Neuron (in vitro differentiated cells): ENCODE measurements at regions not wholly inside any gene's neighbourhood (a gene's known extent, or its start where the extent isn't known, plus 50 kb on each side); places are given as distances from the start of the nearest gene placed in this dataset.
"Not testable (repeated sequence)": the region's sequence is repeated elsewhere in the genome, so short reads cannot be mapped to it uniquely, and the experiment has no call there.

Source experiments
- H2AFZ ChIP-seq: one replicate; pipeline ENCODE4 v1.6.1; 2013; ENCODE audit warnings: low read depth, mild to moderate bottlenecking, inconsistent platforms, low read length, moderate library complexity
- H3K27me3 ChIP-seq: one replicate; pipeline ENCODE4 v1.6.1; 2013; ENCODE audit warnings: low read length; ENCODE audit not compliant: insufficient read depth
- H3K36me3 ChIP-seq: one replicate; pipeline ENCODE4 v1.6.1; 2013; ENCODE audit warnings: low read length; ENCODE audit not compliant: insufficient read depth
- H3K4me1 ChIP-seq: one replicate; pipeline ENCODE4 v1.6.1; 2013; ENCODE audit warnings: low read length; ENCODE audit not compliant: insufficient read depth
- H3K4me3 ChIP-seq: 2 replicates; pipeline ENCODE4 v1.5.1; 2013; ENCODE audit warnings: mild to moderate bottlenecking, low read length, moderate library complexity
- H3K9me3 ChIP-seq: one replicate; pipeline ENCODE4 v1.6.1; 2013; ENCODE audit warnings: low read length

DNA sequence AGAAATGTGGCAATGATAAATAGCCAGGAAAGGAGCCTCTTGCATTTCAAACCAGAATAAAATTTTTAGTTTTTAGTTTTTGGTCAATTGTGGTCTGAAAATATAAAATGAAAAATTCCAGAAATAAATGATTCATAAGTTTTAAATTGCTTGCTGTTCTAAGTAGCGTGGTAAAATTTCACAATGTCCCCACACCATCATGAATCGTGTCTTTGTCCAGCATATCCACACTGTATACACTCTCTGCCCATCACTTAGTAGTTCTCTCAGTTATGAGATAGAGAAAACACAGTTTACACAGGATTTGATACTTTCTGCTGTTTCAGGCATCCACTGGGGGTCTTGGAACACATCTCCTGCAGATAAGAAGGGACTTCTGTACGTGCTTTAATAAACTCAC is 783.9 kb downstream of the TSN start:
- H3K27me3 ChIP-seq = no peaks in the 10 kb centered on the region
- H3K36me3 ChIP-seq = no peaks in the 10 kb centered on the region
- H3K4me1 ChIP-seq = peaks cover 8% of the 10 kb centered on the region
- H3K4me3 ChIP-seq = no peak overlapping the region
- no peak overlapping the region for H2AFZ ChIP-seq
- H3K9me3 ChIP-seq = no peaks in the 10 kb centered on the region

DNA sequence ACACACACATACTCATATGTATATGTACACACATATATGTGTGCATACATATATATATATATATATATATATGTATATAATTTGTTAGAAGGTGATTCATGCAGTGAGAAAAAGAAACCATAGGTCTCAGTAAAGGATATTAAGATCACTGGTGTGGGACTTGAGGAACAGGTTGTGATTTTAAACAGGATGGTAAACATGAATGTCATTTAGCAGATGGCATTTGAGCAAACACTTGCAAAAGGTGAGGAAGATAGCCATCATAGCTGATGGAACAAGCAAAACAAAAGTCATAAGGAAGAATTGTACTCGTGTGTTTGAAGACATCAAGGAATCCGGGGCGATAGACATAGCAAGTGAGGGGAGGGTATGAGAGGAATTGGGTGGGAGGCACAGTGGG is 784.5 kb downstream of the TSN start:
- no peak overlapping the region for H2AFZ ChIP-seq
- no peaks in the 10 kb centered on the region for H3K36me3 ChIP-seq
- H3K4me1 ChIP-seq = peaks cover 8% of the 10 kb centered on the region
- no peaks in the 10 kb centered on the region for H3K27me3 ChIP-seq
- H3K9me3 ChIP-seq = no peaks in the 10 kb centered on the region
- H3K4me3 ChIP-seq = no peak overlapping the region

DNA sequence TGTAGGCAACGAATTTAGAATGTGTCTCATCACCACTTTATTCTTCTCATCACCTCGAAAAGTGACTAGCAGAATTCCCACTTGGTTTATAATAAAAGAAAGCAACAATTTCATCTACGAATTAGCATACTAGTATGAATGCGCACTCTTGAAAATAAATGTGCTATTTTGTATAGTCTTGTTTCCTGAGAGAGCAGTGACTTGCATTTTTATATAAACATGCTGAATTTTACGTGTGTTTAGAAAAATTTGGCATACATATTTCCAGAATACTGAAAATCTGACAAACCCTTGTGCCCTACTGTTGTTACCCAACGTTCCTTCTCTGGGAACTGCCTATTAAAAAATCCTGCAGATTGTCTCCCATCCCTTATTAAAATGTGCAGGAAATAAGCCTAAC is 786.8 kb downstream of the TSN start:
- Histone ChIP-seq H3K9me3 (no peaks in the 10 kb centered on the region), H2AFZ (no peak overlapping the region), H3K36me3 (no peaks in the 10 kb centered on the region), H3K4me3 (no peak overlapping the region), H3K27me3 (no peaks in the 10 kb centered on the region), H3K4me1 (peaks cover 8% of the 10 kb centered on the region)

DNA sequence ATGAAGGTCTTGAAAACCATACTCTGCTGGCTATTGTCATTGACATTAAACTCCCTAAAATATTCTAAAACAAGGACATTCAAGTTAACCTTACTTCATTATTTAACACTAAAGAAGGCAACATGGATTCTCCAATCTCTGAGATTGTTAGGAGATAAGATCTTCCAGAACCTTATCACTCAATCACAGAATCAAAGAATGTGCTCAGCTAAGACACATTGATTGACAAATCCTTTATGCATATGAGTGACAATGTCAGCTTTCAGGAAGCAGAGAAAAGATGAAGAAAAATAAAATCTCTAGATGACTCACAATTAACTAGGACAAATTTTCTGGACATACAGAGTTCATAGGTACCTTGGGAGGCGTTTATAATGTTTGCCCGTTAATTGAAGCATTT is 787.2 kb downstream of the TSN start:
- no peak overlapping the region for H3K4me3 ChIP-seq
- no peaks in the 10 kb centered on the region for H3K27me3 ChIP-seq
- no peaks in the 10 kb centered on the region for H3K36me3 ChIP-seq
- H2AFZ ChIP-seq = no peak overlapping the region
- no peaks in the 10 kb centered on the region for H3K9me3 ChIP-seq
- peaks cover 8% of the 10 kb centered on the region for H3K4me1 ChIP-seq

DNA sequence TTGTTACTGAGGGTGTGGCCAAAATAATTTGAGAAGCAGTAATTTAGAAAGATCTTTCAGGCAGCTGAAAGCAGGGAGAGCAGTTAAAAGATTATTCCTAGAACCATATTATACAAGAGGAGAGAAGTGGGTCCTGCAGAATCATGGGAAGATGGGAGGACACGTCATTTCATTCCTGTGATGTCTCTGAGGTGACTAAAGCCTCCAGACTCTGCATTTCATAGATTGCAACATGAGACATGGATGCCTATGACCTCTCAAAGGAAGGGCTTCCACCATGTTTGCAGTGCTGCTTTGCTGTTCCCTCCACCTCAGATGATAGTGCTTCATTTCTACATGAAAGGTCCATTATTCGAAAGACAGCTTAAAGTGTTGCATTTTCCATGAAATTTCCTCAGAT is 788.4 kb downstream of the TSN start:
- Histone ChIP-seq H3K36me3 (no peaks in the 10 kb centered on the region), H2AFZ (no peak overlapping the region), H3K27me3 (no peaks in the 10 kb centered on the region), H3K4me1 (peaks cover 8% of the 10 kb centered on the region), H3K9me3 (no peaks in the 10 kb centered on the region), H3K4me3 (no peak overlapping the region)

DNA sequence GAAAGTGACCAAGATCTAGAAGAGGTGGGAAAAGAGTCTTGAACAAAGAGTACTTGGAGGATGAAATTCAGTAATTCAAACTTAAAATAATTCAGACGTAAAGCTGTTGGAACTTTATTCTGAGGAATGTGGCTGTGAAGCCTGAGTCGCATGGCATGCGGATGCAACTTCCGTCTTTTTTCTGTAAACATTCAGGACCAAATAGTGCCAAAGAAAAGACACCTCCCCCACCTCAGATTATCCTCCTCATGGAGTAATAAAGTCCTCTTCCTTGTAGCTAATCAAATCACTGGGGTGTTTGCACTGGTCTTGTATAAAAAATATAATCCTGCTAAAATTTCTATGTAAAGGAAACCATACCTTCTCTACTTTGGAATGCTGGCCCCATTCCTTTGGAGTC is 790.4 kb downstream of the TSN start:
- H3K4me3 ChIP-seq = no peak overlapping the region
- no peaks in the 10 kb centered on the region for H3K27me3 ChIP-seq
- H2AFZ ChIP-seq = no peak overlapping the region
- H3K9me3 ChIP-seq = no peaks in the 10 kb centered on the region
- no peaks in the 10 kb centered on the region for H3K36me3 ChIP-seq
- peaks cover 8% of the 10 kb centered on the region for H3K4me1 ChIP-seq

DNA sequence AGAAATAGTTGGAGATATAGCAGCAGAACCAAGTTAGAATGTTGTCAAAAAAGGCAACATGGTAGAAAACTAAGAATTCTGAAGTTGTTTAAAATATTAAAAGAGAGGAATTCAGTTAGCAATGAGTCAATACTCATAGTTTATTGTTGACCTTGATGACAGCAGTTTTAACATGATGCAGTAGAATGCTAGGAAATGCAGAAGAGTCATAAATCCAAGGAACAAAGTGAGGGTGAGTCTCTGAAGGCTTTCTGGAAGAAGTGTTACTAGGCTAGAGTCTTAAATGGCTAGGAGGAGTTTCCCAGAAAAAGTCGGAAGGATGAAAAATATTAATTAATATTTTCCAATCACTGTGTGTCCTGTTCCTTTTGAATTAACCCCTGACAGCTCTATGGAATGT is 807.3 kb downstream of the TSN start:
- Histone ChIP-seq H3K27me3 (no peaks in the 10 kb centered on the region), H3K36me3 (no peaks in the 10 kb centered on the region), H3K9me3 (no peaks in the 10 kb centered on the region), H3K4me3 (no peak overlapping the region), H2AFZ (no peak overlapping the region), H3K4me1 (no peaks in the 10 kb centered on the region)

DNA sequence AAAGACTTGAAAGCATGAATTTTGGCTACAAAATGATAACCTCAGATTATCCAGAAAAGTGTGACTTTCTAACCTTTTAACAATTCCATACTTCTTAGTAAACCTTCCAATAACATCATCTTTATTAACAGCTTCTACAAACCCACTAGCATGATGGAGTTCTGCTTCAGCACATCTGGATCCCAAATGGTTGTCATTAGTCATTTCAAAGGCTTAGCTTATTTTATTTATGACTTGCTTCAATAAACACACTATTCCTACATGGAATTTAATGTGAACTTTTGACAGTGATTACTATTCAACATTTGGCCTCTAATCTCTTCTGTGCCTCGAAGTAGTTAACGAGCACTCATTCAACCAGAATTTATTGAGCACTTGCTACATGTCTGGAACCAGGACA is 808.3 kb downstream of the TSN start:
- Histone ChIP-seq H3K36me3 (no peaks in the 10 kb centered on the region), H3K4me3 (no peak overlapping the region), H2AFZ (no peak overlapping the region), H3K27me3 (no peaks in the 10 kb centered on the region), H3K4me1 (no peaks in the 10 kb centered on the region), H3K9me3 (no peaks in the 10 kb centered on the region)

DNA sequence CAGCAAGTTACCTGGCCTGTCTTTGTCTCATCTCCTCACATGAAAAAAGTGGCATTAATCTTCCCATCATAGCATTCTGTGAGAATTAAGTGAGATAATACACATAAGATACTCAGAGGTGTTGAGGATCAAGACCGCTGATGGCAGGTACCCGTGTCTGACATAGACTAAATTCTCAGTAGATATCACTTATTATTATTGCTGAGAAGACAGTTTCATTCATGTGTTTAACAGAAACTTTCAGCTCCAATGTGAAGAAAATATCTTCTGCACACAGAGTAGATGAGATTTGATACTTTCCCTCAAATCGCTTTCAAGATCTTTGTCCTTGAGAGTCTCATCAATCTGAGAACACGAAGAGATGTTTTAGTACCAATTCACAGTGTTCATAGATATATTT is 809.4 kb downstream of the TSN start:
- H3K27me3 ChIP-seq = no peaks in the 10 kb centered on the region
- no peak overlapping the region for H3K4me3 ChIP-seq
- H3K36me3 ChIP-seq = no peaks in the 10 kb centered on the region
- H3K9me3 ChIP-seq = no peaks in the 10 kb centered on the region
- no peaks in the 10 kb centered on the region for H3K4me1 ChIP-seq
- no peak overlapping the region for H2AFZ ChIP-seq

DNA sequence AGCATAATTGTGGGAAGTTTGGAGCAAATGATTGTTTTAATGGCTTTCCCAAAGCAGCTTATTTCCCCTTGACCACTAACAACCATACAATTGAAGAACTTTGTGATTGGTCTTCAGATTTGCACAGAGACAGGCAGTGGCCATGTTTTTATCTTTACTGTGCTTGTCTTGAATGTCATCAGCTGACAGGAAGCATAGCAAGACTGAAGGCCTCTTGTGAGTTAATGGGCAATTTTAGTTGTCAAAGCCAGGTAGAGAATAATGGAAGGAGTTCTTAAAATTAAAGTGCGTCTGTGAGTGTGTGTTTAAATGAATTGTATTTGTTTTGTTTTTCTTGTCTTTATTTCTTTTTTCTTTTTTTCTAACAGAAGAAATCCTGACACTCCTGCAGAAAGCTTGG is 809.9 kb downstream of the TSN start:
- H3K36me3 ChIP-seq = no peaks in the 10 kb centered on the region
- H3K4me3 ChIP-seq = no peak overlapping the region
- no peak overlapping the region for H2AFZ ChIP-seq
- no peaks in the 10 kb centered on the region for H3K4me1 ChIP-seq
- H3K9me3 ChIP-seq = no peaks in the 10 kb centered on the region
- no peaks in the 10 kb centered on the region for H3K27me3 ChIP-seq

DNA sequence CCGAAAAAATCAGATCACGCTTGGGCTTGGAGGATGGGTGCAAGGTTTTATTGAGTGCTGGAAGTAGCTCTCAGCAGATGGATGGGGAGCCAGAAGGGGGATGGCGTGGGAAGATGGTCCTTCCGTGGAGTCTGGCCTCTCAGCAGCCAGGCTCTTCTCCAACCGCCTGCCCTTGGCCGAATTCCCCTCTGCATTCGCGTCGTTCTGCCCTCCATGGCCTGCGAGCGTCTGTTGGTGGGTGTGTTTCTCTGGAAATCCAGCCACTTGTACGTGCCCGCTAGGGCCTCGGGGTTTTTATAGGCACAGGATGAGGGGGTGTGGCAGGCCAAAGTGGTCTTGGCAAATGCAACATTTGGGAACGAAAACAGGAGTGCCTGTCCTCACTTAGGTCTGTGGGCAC is 815.2 kb downstream of the TSN start:
- Histone ChIP-seq H3K4me1 (no peaks in the 10 kb centered on the region), H3K36me3 (no peaks in the 10 kb centered on the region), H2AFZ (no peak overlapping the region), H3K27me3 (no peaks in the 10 kb centered on the region), H3K4me3 (no peak overlapping the region), H3K9me3 (no peaks in the 10 kb centered on the region)

DNA sequence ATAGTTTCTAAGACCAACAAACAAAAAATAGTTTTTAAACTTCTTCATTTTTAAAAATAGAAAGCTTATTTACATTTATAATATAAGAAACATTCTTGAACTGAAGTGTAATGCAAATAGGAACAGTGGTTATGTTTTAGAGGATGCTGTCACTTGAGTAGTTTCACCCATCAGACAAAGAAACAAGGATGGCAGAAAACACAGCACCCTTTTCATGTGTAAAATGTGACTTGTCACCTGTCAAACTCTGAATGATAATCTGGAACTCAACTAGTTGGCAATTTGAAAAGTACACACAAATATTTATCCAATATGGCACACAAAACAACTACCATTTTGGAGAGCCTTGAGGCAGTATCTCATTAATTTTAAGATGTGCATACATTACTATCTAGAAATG is 816.0 kb downstream of the TSN start:
- H3K27me3 ChIP-seq, H3K36me3 ChIP-seq, H3K9me3 ChIP-seq, H3K4me1 ChIP-seq, H2AFZ ChIP-seq, H3K4me3 ChIP-seq: not testable (repeated sequence)

DNA sequence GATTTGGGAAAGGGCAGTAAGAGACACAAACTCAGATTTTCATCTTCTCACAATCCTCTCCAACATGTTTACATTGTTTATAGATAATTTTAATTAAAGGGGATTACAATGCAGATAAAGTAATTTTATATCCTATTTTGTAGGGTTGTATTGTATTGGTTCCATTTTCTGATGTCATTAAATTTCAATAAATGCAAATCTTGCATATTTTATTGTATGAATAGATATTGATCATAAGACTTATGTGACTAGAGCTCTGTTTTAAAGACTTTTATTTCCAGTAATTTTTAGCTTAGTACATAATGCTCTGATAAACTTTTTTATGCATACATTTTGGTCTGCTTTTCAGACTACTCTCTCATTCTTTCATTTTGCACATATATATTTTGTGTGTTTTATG is 819.6 kb downstream of the TSN start:
- no peaks in the 10 kb centered on the region for H3K27me3 ChIP-seq
- H3K36me3 ChIP-seq = no peaks in the 10 kb centered on the region
- H2AFZ ChIP-seq = no peak overlapping the region
- H3K4me1 ChIP-seq = no peaks in the 10 kb centered on the region
- H3K9me3 ChIP-seq = no peaks in the 10 kb centered on the region
- H3K4me3 ChIP-seq = no peak overlapping the region

DNA sequence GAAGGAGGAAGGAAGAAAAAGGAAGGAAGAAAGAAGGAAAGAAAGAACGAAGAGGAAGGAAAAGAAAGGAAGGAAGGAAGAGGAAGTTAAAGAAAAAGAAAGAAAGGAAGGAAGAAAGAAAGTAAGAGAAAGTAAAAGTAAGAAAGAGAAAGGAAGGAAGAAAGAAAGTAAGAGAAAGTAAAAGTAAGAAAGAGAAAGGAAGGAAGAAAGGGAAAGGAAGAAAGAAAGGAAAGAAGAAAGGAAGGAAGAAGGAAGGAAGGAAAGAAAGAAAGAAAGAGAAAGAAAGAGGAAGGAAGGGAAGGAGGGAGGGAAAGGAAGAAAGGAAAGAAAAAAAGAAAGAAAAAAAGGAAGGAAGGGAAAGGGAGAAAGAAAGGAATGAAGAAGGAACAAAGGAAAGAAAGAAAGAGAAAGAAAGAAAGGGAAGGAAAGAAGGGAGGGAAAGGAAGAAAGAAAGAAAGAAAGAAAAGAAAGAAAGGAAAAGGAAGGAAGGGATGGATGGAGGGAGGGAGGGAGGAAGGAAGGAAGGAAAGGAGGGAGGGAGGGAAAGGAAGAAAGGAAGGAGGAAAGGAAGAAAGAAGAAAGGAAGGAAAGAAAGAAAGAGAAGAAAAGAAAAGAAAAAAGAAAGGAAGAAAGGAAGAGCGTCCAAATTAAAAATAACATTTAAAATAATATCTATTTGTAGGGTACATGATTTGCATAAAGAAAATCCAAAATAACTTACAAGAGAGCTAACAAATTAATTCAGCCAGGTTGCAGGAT is 827.9 kb downstream of the TSN start:
- Histone ChIP-seq H3K27me3 (no peaks in the 10 kb centered on the region), H3K4me1 (no peaks in the 10 kb centered on the region), H3K9me3 (no peaks in the 10 kb centered on the region), H3K4me3 (no peak overlapping the region), H3K36me3 (no peaks in the 10 kb centered on the region), H2AFZ (no peak overlapping the region)
